CD14-positive monocyte (primary cell): ENCODE measurements at regions not wholly inside any gene's neighbourhood (a gene's known extent, or its start where the extent isn't known, plus 50 kb on each side); places are given as distances from the start of the nearest gene placed in this dataset.

Experiments used
- DNase-seq, 3 donors: peaks; one replicate each; pipeline ENCODE4 v3.0.0-alpha.2; 2011 to 2022
- H2AFZ ChIP-seq: 2 replicates; pipeline ENCODE4 v1.6.0; 2012; ENCODE audit warnings: mild to moderate bottlenecking, low read depth, low read length, inconsistent platforms; ENCODE audit not compliant: insufficient read depth, poor library complexity, severe bottlenecking
- H3K27ac ChIP-seq, 2 donors: 1 replicate in 1 of 2; 2 replicates in 1 of 2; pipeline ENCODE4 v1.5.1; 2012 to 2013; ENCODE audit warnings: low read length in 2 of 2, control low read depth in 1 of 2, inconsistent platforms in 1 of 2, low read depth in 1 of 2, mild to moderate bottlenecking in 1 of 2
- H3K27me3 ChIP-seq, 2 donors: one replicate each; pipeline versions ENCODE4 v1.6.0 to v1.6.1; 2011 to 2013; ENCODE audit warnings: low read length in 2 of 2; ENCODE audit not compliant: control insufficient read depth in 2 of 2, insufficient read depth in 2 of 2
- H3K36me3 ChIP-seq, 2 donors: replicated peaks in 1 of 2; 1 replicate in 1 of 2; 2 replicates in 1 of 2; pipeline versions ENCODE4 v1.5.1 to v1.6.1; 2012 to 2013; ENCODE audit warnings: low read length in 2 of 2, control low read depth in 1 of 2, inconsistent platforms in 1 of 2, mild to moderate bottlenecking in 1 of 2; ENCODE audit not compliant: insufficient read depth in 2 of 2, control insufficient read depth in 1 of 2
- H3K4me1 ChIP-seq, 2 donors: 1 replicate in 1 of 2; 2 replicates in 1 of 2; pipeline versions ENCODE4 v1.5.1 to v1.6.1; 2012 to 2013; ENCODE audit warnings: low read length in 2 of 2, control low read depth in 1 of 2, inconsistent platforms in 1 of 2, mild to moderate bottlenecking in 1 of 2, moderate library complexity in 1 of 2; ENCODE audit not compliant: insufficient read depth in 2 of 2, control insufficient read depth in 1 of 2
- H3K4me2 ChIP-seq: replicated peaks from 2 replicates; pipeline ENCODE3; 2012; ENCODE audit warnings: low read length, moderate library complexity, mild to moderate bottlenecking; ENCODE audit not compliant: poor library complexity, severe bottlenecking; ENCODE audit errors: extremely low read depth
- H3K4me3 ChIP-seq, 3 experiments: fragments of 200-600 bp in 1 of 3; sonication (generic) in 1 of 3; replicated peaks in 1 of 3; 1 replicate in 2 of 3; 2 replicates in 1 of 3; pipeline ENCODE4 v1.5.1; 2011 to 2013; ENCODE audit warnings: low read length in 3 of 3, mild to moderate bottlenecking in 3 of 3, control low read depth in 2 of 3, low read depth in 2 of 3, inconsistent platforms in 1 of 3, moderate library complexity in 1 of 3
- H3K79me2 ChIP-seq: 2 replicates; pipeline ENCODE4 v1.6.0; 2012; ENCODE audit warnings: mild to moderate bottlenecking, control low read depth, inconsistent platforms, low read length, moderate library complexity; ENCODE audit not compliant: insufficient read depth
- H3K9ac ChIP-seq: 2 replicates; pipeline ENCODE4 v1.6.0; 2017; ENCODE audit warnings: low read length, mild to moderate bottlenecking; ENCODE audit not compliant: insufficient read depth, poor library complexity, severe bottlenecking
- H3K9me3 ChIP-seq, 2 donors: replicated peaks in 1 of 2; 1 replicate in 1 of 2; 2 replicates in 1 of 2; pipeline versions ENCODE4 v1.5.1 to v1.6.1; 2012 to 2013; ENCODE audit warnings: low read length in 2 of 2, control low read depth in 1 of 2; ENCODE audit not compliant: control insufficient read depth in 1 of 2, insufficient read depth in 1 of 2
- H4K20me1 ChIP-seq: 2 replicates; pipeline ENCODE4 v1.6.0; 2012; ENCODE audit warnings: mild to moderate bottlenecking, low read length, control low read depth, moderate library complexity; ENCODE audit not compliant: insufficient read depth
- H3K27ac Mint-ChIP-seq, 7 donors: one replicate each; pipeline ENCODE4 v1.8.0; 2020; ENCODE audit warnings: mild to moderate bottlenecking in 7 of 7, mixed read lengths in 7 of 7, moderate library complexity in 6 of 7, inconsistent platforms in 2 of 7
- H3K27me3 Mint-ChIP-seq, 3 donors: one replicate each; pipeline ENCODE4 v1.8.0; 2021 to 2022; ENCODE audit warnings: low read depth in 3 of 3, mild to moderate bottlenecking in 3 of 3, mixed read lengths in 3 of 3, moderate library complexity in 3 of 3, inconsistent platforms in 1 of 3
- H3K36me3 Mint-ChIP-seq, 2 donors: one replicate each; pipeline ENCODE4 v1.8.0; 2020; ENCODE audit warnings: mixed read lengths in 2 of 2, inconsistent platforms in 1 of 2, mild to moderate bottlenecking in 1 of 2
- H3K4me1 Mint-ChIP-seq: one replicate; pipeline ENCODE4 v1.8.0; 2020; ENCODE audit warnings: mild to moderate bottlenecking, mixed read lengths
- H3K4me3 Mint-ChIP-seq, 2 donors: one replicate each; pipeline ENCODE4 v1.8.0; 2020; ENCODE audit warnings: mild to moderate bottlenecking in 2 of 2, mixed read lengths in 2 of 2, moderate library complexity in 1 of 2
- H3K9me3 Mint-ChIP-seq, 7 donors: one replicate each; pipeline ENCODE4 v1.8.0; 2020 to 2022; ENCODE audit warnings: mixed read lengths in 7 of 7, mild to moderate bottlenecking in 6 of 7, moderate library complexity in 6 of 7, inconsistent platforms in 2 of 7
- CTCF ChIP-seq: fragments of 200-600 bp; IDR thresholded peaks from one replicate; pipeline ENCODE4 v1.8.0; 2022; ENCODE audit warnings: antibody characterized with exemption, mild to moderate bottlenecking
- WGBS: methylation state at CpG from one replicate; pipeline ENCODE4 v1.1.5; 2013; ENCODE audit warnings: missing lambda C conversion rate; ENCODE audit not compliant: insufficient coverage; 5-methylcytosine and 5-hydroxymethylcytosine counted together
- intact Hi-C, 2 donors: fragments of 100-400 bp; cut with micrococcal nuclease; formaldehyde crosslinking; loops; one replicate each; pipeline versions ENCODE4 v1.15.0 to v1.15.1; 2023

DNA sequence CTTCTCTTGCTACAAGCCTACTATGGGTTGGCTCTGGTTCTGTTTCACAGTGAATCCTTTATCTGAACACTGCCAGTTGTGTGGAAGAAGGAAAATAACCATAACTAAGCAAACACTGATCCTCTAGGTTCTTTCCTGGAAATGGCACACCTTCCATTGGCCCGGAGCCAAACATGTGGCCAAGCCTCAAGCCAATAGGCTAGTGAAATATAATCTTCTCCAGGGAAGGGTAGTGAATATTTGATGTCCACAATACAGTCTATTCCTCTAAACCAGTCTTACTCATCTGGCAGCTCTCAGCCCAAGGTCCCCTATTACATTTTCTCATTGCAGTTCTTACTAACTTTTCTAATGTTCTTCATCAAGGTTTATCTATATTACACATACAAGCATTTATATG is 921.3 kb downstream of the TUSC7 start:
- H3K27me3 Mint-ChIP-seq: peaks cover 0 to 2% (median 0%) of the 10 kb centered on the region in 3 donors
- H3K27me3 ChIP-seq: no peaks in the 10 kb centered on the region
- H3K9me3 ChIP-seq: no peaks in the 10 kb centered on the region
- H3K4me1 ChIP-seq: no peaks in the 10 kb centered on the region
- H3K27ac Mint-ChIP-seq: no peak overlapping the region
- no peaks in the 10 kb centered on the region for H3K4me1 Mint-ChIP-seq
- peaks cover 0 to 3% (median 0%) of the 10 kb centered on the region in 7 donors for H3K9me3 Mint-ChIP-seq
- H3K79me2 ChIP-seq: no peaks in the 10 kb centered on the region
- no peak overlapping the region for H3K27ac ChIP-seq
- no peak overlapping the region for H2AFZ ChIP-seq
- DNase-seq: no peak
- H3K4me3 ChIP-seq: no peak overlapping the region
- intact Hi-C loops: no loop called here
- H3K9ac ChIP-seq: no peak overlapping the region
- no peaks in the 10 kb centered on the region for H4K20me1 ChIP-seq
- no peaks in the 10 kb centered on the region for H3K36me3 ChIP-seq
- no peak overlapping the region for H3K4me3 Mint-ChIP-seq
- WGBS: no CpG with 5 or more reads among the region's 1 CpG
- H3K36me3 Mint-ChIP-seq: no peaks in the 10 kb centered on the region
- H3K4me2 ChIP-seq: no peak overlapping the region
- no peak for TF ChIP-seq CTCF

DNA sequence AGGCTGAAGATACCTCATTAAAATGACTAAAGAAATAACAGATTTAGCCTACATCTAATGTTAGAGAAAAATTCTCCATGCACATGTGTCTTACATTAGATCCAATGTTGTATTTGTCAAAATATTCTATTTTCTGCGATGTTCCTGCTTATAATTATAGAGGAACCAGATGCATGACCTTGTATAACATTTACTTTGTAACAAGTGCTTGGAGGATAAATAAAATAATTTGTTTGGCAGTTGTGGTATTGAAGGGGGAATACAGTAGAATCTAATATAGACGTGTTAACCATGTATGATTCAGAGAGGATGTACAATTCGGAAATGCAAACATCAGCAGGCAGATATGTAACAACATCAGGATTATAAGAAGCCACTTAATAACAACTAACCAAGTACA is 922.2 kb downstream of the TUSC7 start:
- WGBS: no CpG with 5 or more reads among the region's 3 CpGs
- no peaks in the 10 kb centered on the region for H4K20me1 ChIP-seq
- no peaks in the 10 kb centered on the region for H3K36me3 Mint-ChIP-seq
- H3K79me2 ChIP-seq: no peaks in the 10 kb centered on the region
- no peak overlapping the region for H2AFZ ChIP-seq
- H3K27ac ChIP-seq: no peak overlapping the region
- H3K9ac ChIP-seq: no peak overlapping the region
- H3K27me3 Mint-ChIP-seq: peaks cover 0 to 2% (median 0%) of the 10 kb centered on the region in 3 donors
- H3K9me3 ChIP-seq: no peaks in the 10 kb centered on the region
- TF ChIP-seq CTCF: no peak
- H3K4me2 ChIP-seq: no peak overlapping the region
- peaks cover 0 to 2% (median 0%) of the 10 kb centered on the region in 7 donors for H3K9me3 Mint-ChIP-seq
- H3K27me3 ChIP-seq: no peaks in the 10 kb centered on the region
- intact Hi-C loops: no loop called here
- H3K27ac Mint-ChIP-seq: no peak overlapping the region
- no peaks in the 10 kb centered on the region for H3K4me1 ChIP-seq
- no peak overlapping the region for H3K4me3 Mint-ChIP-seq
- no peak for DNase-seq
- H3K36me3 ChIP-seq: no peaks in the 10 kb centered on the region
- H3K4me1 Mint-ChIP-seq: no peaks in the 10 kb centered on the region
- no peak overlapping the region for H3K4me3 ChIP-seq
